Activated naive CD4-positive, alpha-beta T cell treated with anti-CD3 and anti-CD28 coated beads, Interleukin-2, amount 10 ng/mL, durations not matched to agents 7 days and 5 days (primary cell): ENCODE measurements at regions not wholly inside any gene's neighbourhood (a gene's known extent, or its start where the extent isn't known, plus 50 kb on each side); places are given as distances from the start of the nearest gene placed in this dataset.

Source experiments
- CTCF ChIA-PET: fragments of 350-600 bp; sonication (Branson Sonifier 250); formaldehyde crosslinking; loops from one replicate; lab custom pipeline; 2021; ENCODE audit warnings: antibody characterized with exemption; lab: Charles Lee
- DNase-seq: peaks from one replicate; pipeline ENCODE4 v3.0.0-alpha.2; 2020
- H3K27ac Mint-ChIP-seq: one replicate; pipeline ENCODE4 v1.8.0; 2021; ENCODE audit warnings: mild to moderate bottlenecking, moderate library complexity, mixed read lengths
- H3K27me3 Mint-ChIP-seq: one replicate; pipeline ENCODE4 v1.8.0; 2021; ENCODE audit warnings: mild to moderate bottlenecking, mixed read lengths
- H3K36me3 Mint-ChIP-seq: one replicate; pipeline ENCODE4 v1.8.0; 2021; ENCODE audit warnings: mixed read lengths
- H3K4me1 Mint-ChIP-seq: one replicate; pipeline ENCODE4 v1.8.0; 2021; ENCODE audit warnings: mixed read lengths
- H3K4me3 Mint-ChIP-seq: one replicate; pipeline ENCODE4 v1.8.0; 2021; ENCODE audit warnings: mild to moderate bottlenecking, moderate library complexity, mixed read lengths
- H3K9me3 Mint-ChIP-seq: one replicate; pipeline ENCODE4 v1.8.0; 2021; ENCODE audit warnings: mixed read lengths

DNA sequence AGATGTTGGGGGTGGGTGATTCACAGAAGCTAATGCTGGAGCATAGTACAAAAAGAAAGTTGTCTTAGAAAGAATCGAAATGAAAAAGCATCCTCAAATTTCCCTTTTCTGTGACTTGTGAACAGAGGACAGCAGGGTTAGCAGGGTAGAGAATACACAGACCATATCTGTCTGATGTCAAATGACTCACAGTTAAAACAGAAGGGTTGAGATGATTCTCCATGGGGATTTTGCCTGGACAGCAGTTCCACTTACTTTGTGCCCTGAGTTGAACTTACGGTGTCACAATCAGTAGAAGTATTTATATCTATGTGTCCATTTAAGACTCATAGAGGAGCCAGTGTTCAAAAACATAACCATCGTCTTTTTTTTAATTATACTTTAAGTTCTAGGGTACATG is 801.6 kb downstream of the KCTD16 start:
- no peak overlapping the region for H3K27ac Mint-ChIP-seq
- CTCF ChIA-PET, result interaction anchor here (0.6 kb wide), 1 partner anchor 708 kb away, joined by 3 read pairs; no protein-coding TSS in a partner anchor

DNA sequence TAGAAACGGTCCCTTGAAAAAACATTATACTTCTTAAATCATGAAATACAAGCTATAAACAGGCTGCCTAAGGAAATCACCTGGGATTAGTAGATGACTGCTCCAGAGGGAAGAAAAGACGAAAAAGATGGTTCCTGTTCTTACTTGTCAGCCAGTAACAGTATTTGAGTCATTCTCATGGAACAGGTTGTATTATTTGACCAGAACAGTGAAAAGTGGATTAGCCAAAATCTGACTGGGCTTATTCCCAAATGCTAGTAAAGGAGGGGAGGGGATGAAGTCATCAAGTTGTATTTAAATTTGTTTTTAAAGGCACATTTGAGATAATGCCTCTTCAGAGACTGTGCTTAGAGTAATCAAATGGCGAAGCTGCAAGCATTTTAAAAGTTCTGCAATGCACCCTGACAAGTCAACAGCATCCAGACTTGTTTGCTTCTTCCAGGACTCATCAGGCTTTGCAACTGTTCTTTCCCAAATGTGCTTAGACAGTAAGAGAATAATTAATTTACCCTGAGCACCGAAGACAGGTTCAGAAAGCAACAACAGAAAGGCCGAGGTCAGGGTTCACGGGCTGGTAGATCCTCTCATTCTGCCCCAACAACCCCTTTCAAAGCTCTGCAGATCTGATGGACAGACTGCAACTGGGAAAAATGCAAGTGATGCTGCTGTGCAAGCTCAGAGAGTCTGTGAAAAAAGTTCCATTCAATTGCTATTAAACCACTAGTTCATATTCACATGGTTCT is 800.6 kb downstream of the KCTD16 start:
- Mint-ChIP-seq H3K27me3 (no peaks in the 10 kb centered on the region), H3K27ac (no peak overlapping the region), H3K4me3 (no peak overlapping the region), H3K36me3 (no peaks in the 10 kb centered on the region), H3K4me1 (no peaks in the 10 kb centered on the region), H3K9me3 (peaks cover 17% of the 10 kb centered on the region)
- DNase-seq, result no peak
- CTCF ChIA-PET, result interaction anchor here (0.6 kb wide), 1 partner anchor 709 kb away, joined by 3 read pairs; no protein-coding TSS in a partner anchor

More for the DNA sequence above, 801.6 kb downstream of the KCTD16 start:
- no peak for DNase-seq
- Mint-ChIP-seq H3K27me3 (no peaks in the 10 kb centered on the region), H3K9me3 (peaks cover 21% of the 10 kb centered on the region), H3K4me3 (no peak overlapping the region), H3K4me1 (no peaks in the 10 kb centered on the region), H3K36me3 (no peaks in the 10 kb centered on the region)

DNA sequence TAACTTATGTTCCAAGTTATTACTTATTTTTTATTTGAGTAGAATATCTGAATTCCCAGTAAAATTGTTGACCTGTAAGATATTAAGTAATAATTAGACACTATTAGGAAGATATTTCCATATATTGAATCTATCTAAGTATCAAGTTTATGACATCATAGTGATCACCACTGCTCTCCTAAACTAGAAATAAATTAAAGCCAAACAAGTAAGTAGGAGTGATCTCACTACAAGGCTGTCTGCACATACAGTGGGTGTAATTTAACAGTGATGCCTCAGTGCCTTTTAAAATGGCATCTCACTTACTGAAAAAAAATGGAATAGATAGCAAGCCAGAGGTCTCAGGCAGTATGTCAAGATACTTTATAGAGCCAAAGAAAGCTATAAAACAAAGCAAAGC is 789.6 kb downstream of the KCTD16 start:
- H3K4me1 Mint-ChIP-seq, result no peaks in the 10 kb centered on the region
- H3K27ac Mint-ChIP-seq, result no peak overlapping the region
- CTCF ChIA-PET, result no interaction called here
- H3K27me3 Mint-ChIP-seq, result no peaks in the 10 kb centered on the region
- no peaks in the 10 kb centered on the region for H3K9me3 Mint-ChIP-seq
- H3K36me3 Mint-ChIP-seq, result no peaks in the 10 kb centered on the region
- no peak for DNase-seq
- H3K4me3 Mint-ChIP-seq, result no peak overlapping the region

DNA sequence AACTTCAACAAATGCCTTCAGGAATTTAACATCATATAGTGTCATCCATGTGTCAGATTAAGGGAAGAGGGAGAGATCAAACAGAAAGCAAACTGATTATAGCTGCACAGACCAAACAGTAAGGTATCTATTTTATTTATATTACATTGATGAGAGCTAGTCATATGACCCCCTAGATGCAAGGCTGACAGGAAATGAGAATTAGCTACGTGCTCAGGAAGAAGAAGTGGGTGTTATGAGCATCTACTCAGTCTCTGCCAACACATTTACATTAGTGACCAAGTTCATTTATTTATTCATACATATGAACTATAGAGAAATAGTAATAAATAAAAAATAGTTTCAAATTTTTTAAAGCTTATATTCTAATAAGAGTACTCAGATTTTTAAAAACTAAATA is 787.3 kb downstream of the KCTD16 start:
- CTCF ChIA-PET, result no interaction called here
- Mint-ChIP-seq H3K27ac (no peak overlapping the region), H3K4me3 (no peak overlapping the region), H3K9me3 (no peaks in the 10 kb centered on the region), H3K36me3 (no peaks in the 10 kb centered on the region), H3K27me3 (no peaks in the 10 kb centered on the region), H3K4me1 (no peaks in the 10 kb centered on the region)
- DNase-seq, result no peak

DNA sequence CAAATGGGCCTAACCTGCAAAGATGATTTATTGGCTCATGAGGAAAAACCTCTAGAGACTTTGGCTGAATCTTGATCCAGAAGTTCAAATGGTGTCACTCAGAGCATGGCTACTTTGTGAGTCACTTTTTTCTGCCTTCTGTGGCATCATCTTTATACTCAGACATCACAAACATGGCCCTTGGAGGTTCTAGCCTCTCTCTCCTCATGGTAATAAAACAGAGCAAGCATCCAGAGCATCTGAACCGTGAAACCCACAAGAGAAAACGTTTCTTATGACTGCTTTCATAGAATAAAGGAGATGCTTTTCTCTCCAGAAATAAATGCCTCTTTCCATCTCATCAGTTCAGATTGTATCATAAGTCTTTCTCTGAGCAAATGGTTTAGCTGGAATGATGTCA is 780.3 kb downstream of the KCTD16 start:
- no peaks in the 10 kb centered on the region for H3K27me3 Mint-ChIP-seq
- H3K4me3 Mint-ChIP-seq, result no peak overlapping the region
- no peaks in the 10 kb centered on the region for H3K4me1 Mint-ChIP-seq
- H3K27ac Mint-ChIP-seq, result no peak overlapping the region
- DNase-seq, result no peak
- no peaks in the 10 kb centered on the region for H3K36me3 Mint-ChIP-seq
- H3K9me3 Mint-ChIP-seq, result no peaks in the 10 kb centered on the region
- CTCF ChIA-PET, result no interaction called here

DNA sequence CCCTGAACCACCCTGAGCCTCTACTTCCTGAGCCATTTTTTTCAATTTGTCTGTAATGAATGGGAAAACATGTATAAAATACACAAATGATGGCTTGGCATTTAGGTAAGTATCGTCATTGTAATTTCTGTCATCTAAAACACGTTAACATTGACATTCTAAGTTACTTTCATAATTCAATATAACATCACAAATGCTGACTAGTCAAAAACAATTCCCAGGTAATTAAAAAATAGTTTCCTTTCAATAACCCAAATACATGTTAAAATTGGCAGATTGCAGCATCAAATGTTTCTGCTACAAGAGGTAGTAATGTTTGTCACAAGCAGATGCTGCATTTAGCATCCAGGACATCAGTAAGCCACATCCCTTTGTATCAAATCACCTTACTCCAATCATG is 776.4 kb downstream of the KCTD16 start:
- CTCF ChIA-PET, result no interaction called here
- Mint-ChIP-seq H3K27me3 (no peaks in the 10 kb centered on the region), H3K36me3 (no peaks in the 10 kb centered on the region), H3K4me1 (no peaks in the 10 kb centered on the region), H3K4me3 (no peak overlapping the region), H3K9me3 (no peaks in the 10 kb centered on the region), H3K27ac (no peak overlapping the region)
- DNase-seq, result no peak

DNA sequence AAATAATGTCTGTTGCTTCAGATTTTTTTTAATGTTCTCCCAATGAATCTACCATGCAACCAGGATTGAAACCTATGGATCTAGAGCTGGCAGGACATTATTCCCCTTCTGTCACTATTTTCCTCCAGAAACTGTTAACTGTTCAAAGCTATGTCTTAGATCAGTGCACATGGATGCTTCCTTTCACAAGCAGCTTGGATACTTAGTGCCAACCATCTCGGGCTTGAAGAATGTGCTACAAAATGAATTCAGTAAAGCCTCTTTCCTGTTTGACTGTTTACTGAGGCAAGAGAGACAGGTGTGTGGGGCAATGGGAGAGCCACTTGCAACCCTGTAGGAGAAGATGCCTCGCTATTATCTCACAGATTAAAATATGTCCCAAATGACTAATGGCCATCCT is 774.8 kb downstream of the KCTD16 start:
- Mint-ChIP-seq H3K4me1 (no peaks in the 10 kb centered on the region), H3K36me3 (no peaks in the 10 kb centered on the region), H3K27me3 (no peaks in the 10 kb centered on the region), H3K27ac (no peak overlapping the region), H3K4me3 (no peak overlapping the region), H3K9me3 (no peaks in the 10 kb centered on the region)
- no peak for DNase-seq
- CTCF ChIA-PET, result no interaction called here

DNA sequence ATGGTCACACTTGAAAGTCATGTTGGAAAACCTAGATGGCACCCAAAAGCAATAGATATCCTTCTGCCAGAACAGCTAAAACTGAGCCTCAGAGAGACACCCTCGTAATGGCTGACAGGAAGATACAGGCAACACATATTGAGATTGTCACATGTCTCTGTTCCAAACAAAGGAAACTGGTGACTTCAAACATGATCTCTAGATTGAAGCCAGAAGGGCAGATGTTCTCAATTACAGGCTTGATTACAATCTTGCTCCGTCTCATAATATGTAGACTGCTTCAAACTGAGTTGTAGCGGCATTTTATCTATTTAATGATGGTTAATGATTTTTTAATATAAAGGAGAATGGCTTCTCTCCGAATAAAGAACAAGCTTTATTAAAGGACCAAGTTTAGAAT is 774.3 kb downstream of the KCTD16 start:
- no peaks in the 10 kb centered on the region for H3K27me3 Mint-ChIP-seq
- no peaks in the 10 kb centered on the region for H3K4me1 Mint-ChIP-seq
- no peak overlapping the region for H3K4me3 Mint-ChIP-seq
- no peak for DNase-seq
- no peak overlapping the region for H3K27ac Mint-ChIP-seq
- H3K9me3 Mint-ChIP-seq, result no peaks in the 10 kb centered on the region
- H3K36me3 Mint-ChIP-seq, result no peaks in the 10 kb centered on the region
- CTCF ChIA-PET, result no interaction called here

DNA sequence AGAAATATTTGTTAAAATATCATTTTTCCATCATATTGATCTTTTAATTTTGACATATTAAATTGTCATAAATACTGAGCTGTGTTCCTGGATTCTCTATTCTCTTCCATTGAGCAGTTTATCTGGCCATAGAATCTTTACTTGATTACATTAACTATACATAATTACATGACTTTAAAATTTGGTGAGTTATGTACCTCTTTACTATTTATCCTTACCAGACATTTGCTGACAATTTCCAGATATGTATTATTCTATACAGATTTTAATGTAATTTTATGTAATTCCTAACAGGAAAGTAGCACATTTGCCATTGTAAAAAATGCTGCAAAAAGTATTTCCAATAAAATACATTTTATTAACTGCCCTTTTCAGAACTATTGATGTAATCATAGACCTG is 770.3 kb downstream of the KCTD16 start:
- CTCF ChIA-PET, result no interaction called here
- peaks cover 4% of the 10 kb centered on the region for H3K9me3 Mint-ChIP-seq
- H3K4me1 Mint-ChIP-seq, result no peaks in the 10 kb centered on the region
- DNase-seq, result no peak
- H3K27ac Mint-ChIP-seq, result no peak overlapping the region
- H3K27me3 Mint-ChIP-seq, result no peaks in the 10 kb centered on the region
- no peaks in the 10 kb centered on the region for H3K36me3 Mint-ChIP-seq
- no peak overlapping the region for H3K4me3 Mint-ChIP-seq

DNA sequence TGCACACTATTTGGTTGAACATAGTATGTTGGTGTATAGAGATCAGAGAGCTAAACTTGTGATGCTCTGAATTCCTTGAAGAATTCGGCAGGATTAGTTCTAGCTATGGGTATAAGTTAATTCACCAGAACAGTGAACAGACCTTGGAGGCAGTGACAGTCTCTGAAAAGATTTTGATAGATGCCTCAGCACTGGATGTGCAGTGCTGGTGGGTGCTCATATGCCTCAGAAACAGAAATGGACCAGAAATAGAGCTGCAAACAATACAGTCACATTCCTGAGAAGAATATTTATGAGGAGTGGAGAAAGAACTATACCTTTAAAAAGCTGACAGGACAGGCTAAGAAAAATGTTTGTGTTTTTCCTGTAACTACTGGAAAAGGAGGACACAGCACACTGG is 747.7 kb downstream of the KCTD16 start:
- peaks cover 6% of the 10 kb centered on the region for H3K9me3 Mint-ChIP-seq
- H3K4me1 Mint-ChIP-seq, result no peaks in the 10 kb centered on the region
- no peak overlapping the region for H3K27ac Mint-ChIP-seq
- no peaks in the 10 kb centered on the region for H3K27me3 Mint-ChIP-seq
- CTCF ChIA-PET, result no interaction called here
- H3K4me3 Mint-ChIP-seq, result no peak overlapping the region
- no peak for DNase-seq
- H3K36me3 Mint-ChIP-seq, result no peaks in the 10 kb centered on the region

DNA sequence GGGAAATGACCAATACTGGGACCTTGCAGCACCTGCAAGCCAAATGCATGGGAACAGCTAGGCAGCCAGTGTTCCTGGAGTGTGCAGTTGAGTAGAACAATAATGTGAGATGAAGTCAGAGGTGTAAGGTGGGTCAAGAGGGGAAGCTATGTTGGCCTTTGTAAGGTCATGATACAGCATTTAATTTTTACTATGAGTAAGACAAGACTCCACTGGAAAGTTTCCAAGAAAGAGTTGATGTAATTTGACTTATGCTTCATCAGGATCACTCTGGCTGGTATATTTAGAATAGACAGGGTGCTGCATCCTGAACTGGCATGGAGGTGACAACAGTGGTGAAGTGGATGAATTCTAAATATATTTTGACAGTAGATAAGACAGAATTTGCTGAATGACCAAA is 744.8 kb downstream of the KCTD16 start:
- Mint-ChIP-seq H3K27me3 (no peaks in the 10 kb centered on the region), H3K9me3 (peaks cover 6% of the 10 kb centered on the region), H3K4me3 (no peak overlapping the region), H3K36me3 (no peaks in the 10 kb centered on the region), H3K4me1 (no peaks in the 10 kb centered on the region), H3K27ac (no peak overlapping the region)
- CTCF ChIA-PET, result no interaction called here
- DNase-seq, result no peak

DNA sequence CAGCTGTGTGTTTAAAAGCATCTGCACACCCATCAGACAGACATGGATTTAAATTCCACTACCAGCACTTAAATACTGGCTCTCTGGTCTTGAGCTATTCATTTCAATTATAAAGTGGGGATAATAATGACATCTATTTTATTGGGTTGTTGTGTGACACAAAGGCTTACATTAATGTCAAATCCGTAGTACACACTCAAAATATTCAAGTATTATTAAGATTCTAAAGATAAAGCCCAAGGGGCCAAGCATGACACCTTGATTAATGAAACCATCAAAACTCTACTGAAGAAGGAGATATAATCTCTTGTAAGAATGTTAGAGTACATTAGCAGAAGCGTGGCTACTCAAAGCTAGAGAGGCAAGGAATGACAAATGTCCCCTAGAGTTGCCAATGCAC is 743.0 kb downstream of the KCTD16 start:
- Mint-ChIP-seq H3K4me1 (no peaks in the 10 kb centered on the region), H3K27ac (no peak overlapping the region), H3K4me3 (no peak overlapping the region), H3K9me3 (peaks cover 12% of the 10 kb centered on the region), H3K27me3 (no peaks in the 10 kb centered on the region), H3K36me3 (no peaks in the 10 kb centered on the region)
- DNase-seq, result no peak
- CTCF ChIA-PET, result no interaction called here

DNA sequence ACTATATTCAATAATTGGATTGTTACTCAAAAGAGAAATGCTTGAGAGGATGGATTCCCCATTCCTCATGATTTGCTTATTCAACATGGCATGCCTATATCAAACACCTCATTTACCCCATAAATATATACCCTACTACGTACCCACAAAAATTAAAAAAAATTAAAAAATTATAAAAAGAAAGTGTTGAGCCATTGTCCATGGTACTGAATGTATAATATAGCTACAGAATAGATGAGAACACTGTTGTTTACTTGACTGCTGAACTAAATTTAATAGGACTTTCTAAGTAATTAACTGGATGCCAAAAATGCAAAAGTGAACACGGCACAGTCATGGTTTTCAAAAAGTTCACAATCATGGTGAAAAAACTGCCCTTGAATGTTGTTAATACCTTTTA is 725.8 kb downstream of the KCTD16 start:
- Mint-ChIP-seq H3K27me3 (no peaks in the 10 kb centered on the region), H3K4me1 (no peaks in the 10 kb centered on the region), H3K4me3 (no peak overlapping the region), H3K9me3 (peaks cover 17% of the 10 kb centered on the region), H3K27ac (no peak overlapping the region), H3K36me3 (no peaks in the 10 kb centered on the region)
- CTCF ChIA-PET, result no interaction called here
- no peak for DNase-seq

DNA sequence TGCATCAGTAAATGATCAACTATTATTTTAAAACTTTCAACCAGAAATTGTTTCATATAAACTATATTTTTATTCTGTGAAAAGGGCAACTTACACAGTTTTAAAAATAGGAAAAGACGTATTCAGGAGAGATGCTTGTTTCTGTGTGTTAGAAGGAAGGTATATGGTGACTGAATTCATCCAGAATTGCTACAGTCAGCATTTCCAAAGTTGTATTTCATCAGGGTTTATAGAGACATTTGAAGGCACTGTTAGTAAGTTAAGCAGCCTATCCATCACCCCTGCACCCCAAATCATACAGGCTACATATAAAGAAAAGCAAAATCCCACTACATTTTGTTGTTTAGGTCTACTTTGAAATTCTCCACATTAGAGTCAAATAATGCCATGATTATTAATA is 716.0 kb downstream of the KCTD16 start:
- DNase-seq, result no peak
- H3K9me3 Mint-ChIP-seq, result peaks cover 17% of the 10 kb centered on the region
- H3K4me1 Mint-ChIP-seq, result no peaks in the 10 kb centered on the region
- no peaks in the 10 kb centered on the region for H3K36me3 Mint-ChIP-seq
- H3K27ac Mint-ChIP-seq, result no peak overlapping the region
- no peak overlapping the region for H3K4me3 Mint-ChIP-seq
- no peaks in the 10 kb centered on the region for H3K27me3 Mint-ChIP-seq
- CTCF ChIA-PET, result no interaction called here

DNA sequence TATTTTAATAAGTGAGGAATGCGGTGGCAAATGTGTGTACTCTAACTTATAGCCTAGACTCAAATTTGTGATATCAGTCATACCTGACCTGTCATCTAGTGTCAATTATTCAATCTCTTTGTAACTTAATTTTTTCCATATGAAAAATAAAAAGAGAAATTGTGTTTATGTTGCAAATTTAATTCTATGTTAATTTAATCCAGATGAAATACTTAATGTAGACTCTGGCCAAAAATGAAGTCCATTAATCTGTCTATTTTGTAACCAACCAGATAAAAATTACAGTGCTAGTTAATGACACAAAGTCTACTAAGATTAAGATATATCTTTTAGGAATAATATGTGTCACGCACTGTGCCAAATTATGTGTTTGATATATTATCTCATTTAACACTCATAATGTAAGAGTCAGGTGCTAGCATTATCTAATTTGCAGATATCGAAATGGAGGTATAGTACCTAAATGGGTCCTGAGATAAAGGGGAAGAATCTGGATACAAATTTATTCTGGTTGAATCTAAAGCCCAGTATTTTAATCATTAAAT is 712.1 kb downstream of the KCTD16 start:
- CTCF ChIA-PET, result no interaction called here
- no peaks in the 10 kb centered on the region for H3K27me3 Mint-ChIP-seq
- H3K4me1 Mint-ChIP-seq, result no peaks in the 10 kb centered on the region
- no peaks in the 10 kb centered on the region for H3K36me3 Mint-ChIP-seq
- peaks cover 5% of the 10 kb centered on the region for H3K9me3 Mint-ChIP-seq
- no peak for DNase-seq
- H3K27ac Mint-ChIP-seq, result no peak overlapping the region
- H3K4me3 Mint-ChIP-seq, result no peak overlapping the region
